NB4 (cell line): ENCODE measurements at regions not wholly inside any gene's neighbourhood (a gene's known extent, or its start where the extent isn't known, plus 50 kb on each side); places are given as distances from the start of the nearest gene placed in this dataset.
A peak's percentile ranks its signal among the peaks of the same experiment; 100 is the strongest.

Experiments used
- DNase-seq: peaks from one replicate; pipeline ENCODE4 v3.0.0; 2010; ENCODE audit warnings: low read depth
- H3K4me3 ChIP-seq: one replicate; pipeline ENCODE4 v1.5.1; 2011; ENCODE audit warnings: mild to moderate bottlenecking, low read depth, low read length, moderate library complexity
- CTCF ChIP-seq: IDR thresholded peaks from one replicate; pipeline ENCODE4 v1.5.1; 2012; ENCODE audit warnings: low read depth, low read length
- MAX ChIP-seq: IDR thresholded peaks from 2 replicates; pipeline ENCODE4 v1.6.1; 2011; ENCODE audit warnings: low read depth, low read length
- MYC ChIP-seq: IDR thresholded peaks from 2 replicates; pipeline ENCODE4 v1.6.1; 2011; ENCODE audit warnings: low read depth, low read length
- POLR2A ChIP-seq: IDR thresholded peaks from 2 replicates; pipeline ENCODE4 v1.6.1; 2011; ENCODE audit warnings: mild to moderate bottlenecking; ENCODE audit not compliant: insufficient read length; ENCODE audit errors: extremely low read depth

GRCh38 chr7:25795824-25796235 lies 356.2 kb upstream of the NFE2L3 start:
- DNase-seq, result peak; percentile 12
- no peak overlapping the region for H3K4me3 ChIP-seq
- no peak for TF ChIP-seq POLR2A
- TF ChIP-seq MYC, result no peak
- no peak for TF ChIP-seq MAX
- TF ChIP-seq CTCF, result no peak

GRCh38 chr7:25798344-25798743 lies 353.7 kb upstream of the NFE2L3 start:
- DNase-seq, result no peak
- no peak overlapping the region for H3K4me3 ChIP-seq
- TF ChIP-seq CTCF, result no peak
- no peak for TF ChIP-seq MYC
- TF ChIP-seq POLR2A, result no peak
- TF ChIP-seq MAX, result no peak

- DNase-seq, result no peak
- TF ChIP-seq POLR2A (no peak), MAX (no peak), MYC (no peak), CTCF (no peak)
- H3K4me3 ChIP-seq, result no peak overlapping the region
These were observed 350.8 kb upstream of the NFE2L3 start for GRCh38 chr7:25801214-25801613.

GRCh38 chr7:25802057-25802456 lies 349.9 kb upstream of the NFE2L3 start:
- no peak for DNase-seq
- no peak overlapping the region for H3K4me3 ChIP-seq
- TF ChIP-seq MYC (no peak), CTCF (no peak), MAX (no peak), POLR2A (no peak)

GRCh38 chr7:25802473-25802872 lies 349.5 kb upstream of the NFE2L3 start:
- no peak for DNase-seq
- TF ChIP-seq MAX, result no peak
- TF ChIP-seq POLR2A, result no peak
- TF ChIP-seq MYC, result no peak
- no peak for TF ChIP-seq CTCF
- H3K4me3 ChIP-seq, result no peak overlapping the region
